ENCODE measurements at regions not wholly inside any gene's neighbourhood (a gene's known extent, or its start where the extent isn't known, plus 50 kb on each side); places are given as distances from the start of the nearest gene placed in this dataset.

GRCh38 chrX:7580127-7580526, 262.8 kb upstream of the VCX start:
- FAIRE-seq = no peak
- TF ChIP-seq TAF1 (IDR thresholded peaks at IDR 0.05; ENCODE audit: borderline replicate concordance, low read depth, low read length) = no peak
- TF ChIP-seq POLR2AphosphoS5 (IDR thresholded peaks at IDR 0.05; ENCODE audit: low read depth, low read length) = no peak
- TF ChIP-seq POLR2A (IDR thresholded peaks at IDR 0.05; ENCODE audit: low read depth, low read length) = no peak

GRCh38 chrX:7574325-7574724, 268.6 kb upstream of the VCX start:
- peak; percentile 48 for FAIRE-seq
- no peak for DNase-seq (ENCODE audit: insufficient read length)
- no peak for TF ChIP-seq POLR2A (IDR thresholded peaks at IDR 0.05; ENCODE audit: low read depth, low read length)
- TF ChIP-seq POLR2AphosphoS5 (IDR thresholded peaks at IDR 0.05; ENCODE audit: low read depth, low read length) = no peak
- TF ChIP-seq TAF1 (IDR thresholded peaks at IDR 0.05; ENCODE audit: borderline replicate concordance, low read depth, low read length) = no peak

More at GRCh38 chrX:7580127-7580526, 262.8 kb upstream of the VCX start:
- DNase-seq (ENCODE audit: insufficient read length) = no peak

GRCh38 chrX:7570432-7571029, 272.4 kb upstream of the VCX start:
- no peak for TF ChIP-seq TAF1 (IDR thresholded peaks at IDR 0.05; ENCODE audit: borderline replicate concordance, low read depth, low read length)
- FAIRE-seq (no peak), DNase-seq (ENCODE audit: insufficient read length) (no peak)

- TF ChIP-seq POLR2A (IDR thresholded peaks at IDR 0.05; ENCODE audit: low read depth, low read length) (no peak), TAF1 (IDR thresholded peaks at IDR 0.05; ENCODE audit: borderline replicate concordance, low read depth, low read length) (no peak), POLR2AphosphoS5 (IDR thresholded peaks at IDR 0.05; ENCODE audit: low read depth, low read length) (no peak)
- DNase-seq (ENCODE audit: insufficient read length) (no peak), FAIRE-seq (no peak)
Measured at GRCh38 chrX:7568597-7568996, 274.4 kb upstream of the VCX start.

- DNase-seq (ENCODE audit: insufficient read length) = no peak
- no peak for FAIRE-seq
Measured at GRCh38 chrX:7568130-7568529, 274.8 kb upstream of the VCX start.

GRCh38 chrX:7552760-7553159, 290.2 kb upstream of the VCX start:
- TF ChIP-seq POLR2AphosphoS5 (IDR thresholded peaks at IDR 0.05; ENCODE audit: low read depth, low read length) (no peak), TAF1 (IDR thresholded peaks at IDR 0.05; ENCODE audit: borderline replicate concordance, low read depth, low read length) (no peak), POLR2A (IDR thresholded peaks at IDR 0.05; ENCODE audit: low read depth, low read length) (no peak)
- DNase-seq (ENCODE audit: insufficient read length) (no peak), FAIRE-seq (no peak)

More at GRCh38 chrX:7568130-7568529, 274.8 kb upstream of the VCX start:
- TF ChIP-seq POLR2AphosphoS5 (IDR thresholded peaks at IDR 0.05; ENCODE audit: low read depth, low read length) (no peak), POLR2A (IDR thresholded peaks at IDR 0.05; ENCODE audit: low read depth, low read length) (no peak), TAF1 (IDR thresholded peaks at IDR 0.05; ENCODE audit: borderline replicate concordance, low read depth, low read length) (no peak)

GRCh38 chrX:7546551-7547080, 296.4 kb upstream of the VCX start:
- TF ChIP-seq POLR2A (IDR thresholded peaks at IDR 0.05; ENCODE audit: low read depth, low read length) = no peak
- TF ChIP-seq TAF1 (IDR thresholded peaks at IDR 0.05; ENCODE audit: borderline replicate concordance, low read depth, low read length) = no peak
- TF ChIP-seq POLR2AphosphoS5 (IDR thresholded peaks at IDR 0.05; ENCODE audit: low read depth, low read length) = no peak
- DNase-seq (ENCODE audit: insufficient read length) = no peak
- no peak for FAIRE-seq

- FAIRE-seq = no peak
- no peak for DNase-seq (ENCODE audit: insufficient read length)
- TF ChIP-seq POLR2A (IDR thresholded peaks at IDR 0.05; ENCODE audit: low read depth, low read length) (no peak), TAF1 (IDR thresholded peaks at IDR 0.05; ENCODE audit: borderline replicate concordance, low read depth, low read length) (no peak), POLR2AphosphoS5 (IDR thresholded peaks at IDR 0.05; ENCODE audit: low read depth, low read length) (no peak)
Measured at GRCh38 chrX:7545564-7545963, 297.4 kb upstream of the VCX start.

GRCh38 chrX:7542587-7543380, 300.2 kb upstream of the VCX start:
- no peak for DNase-seq (ENCODE audit: insufficient read length)
- peak; percentile 38 for FAIRE-seq
- no peak for TF ChIP-seq POLR2A (IDR thresholded peaks at IDR 0.05; ENCODE audit: low read depth, low read length)
- TF ChIP-seq TAF1 (IDR thresholded peaks at IDR 0.05; ENCODE audit: borderline replicate concordance, low read depth, low read length) = no peak
- no peak for TF ChIP-seq POLR2AphosphoS5 (IDR thresholded peaks at IDR 0.05; ENCODE audit: low read depth, low read length)

GRCh38 chrX:7522860-7523259, 320.1 kb upstream of the VCX start:
- no peak for DNase-seq (ENCODE audit: insufficient read length)
- FAIRE-seq = no peak
- TF ChIP-seq TAF1 (IDR thresholded peaks at IDR 0.05; ENCODE audit: borderline replicate concordance, low read depth, low read length) (no peak), POLR2A (IDR thresholded peaks at IDR 0.05; ENCODE audit: low read depth, low read length) (no peak), POLR2AphosphoS5 (IDR thresholded peaks at IDR 0.05; ENCODE audit: low read depth, low read length) (no peak)

- FAIRE-seq (no peak), DNase-seq (ENCODE audit: insufficient read length) (no peak)
- no peak for TF ChIP-seq POLR2A (IDR thresholded peaks at IDR 0.05; ENCODE audit: low read depth, low read length)
- no peak for TF ChIP-seq POLR2AphosphoS5 (IDR thresholded peaks at IDR 0.05; ENCODE audit: low read depth, low read length)
- no peak for TF ChIP-seq TAF1 (IDR thresholded peaks at IDR 0.05; ENCODE audit: borderline replicate concordance, low read depth, low read length)
Measured at GRCh38 chrX:7515681-7516413, 327.1 kb upstream of the VCX start.

Measured in GM12892 (cell line).